ENCODE measurements at regions not wholly inside any gene's neighbourhood (a gene's known extent, or its start where the extent isn't known, plus 50 kb on each side); places are given as distances from the start of the nearest gene placed in this dataset.

DNA sequence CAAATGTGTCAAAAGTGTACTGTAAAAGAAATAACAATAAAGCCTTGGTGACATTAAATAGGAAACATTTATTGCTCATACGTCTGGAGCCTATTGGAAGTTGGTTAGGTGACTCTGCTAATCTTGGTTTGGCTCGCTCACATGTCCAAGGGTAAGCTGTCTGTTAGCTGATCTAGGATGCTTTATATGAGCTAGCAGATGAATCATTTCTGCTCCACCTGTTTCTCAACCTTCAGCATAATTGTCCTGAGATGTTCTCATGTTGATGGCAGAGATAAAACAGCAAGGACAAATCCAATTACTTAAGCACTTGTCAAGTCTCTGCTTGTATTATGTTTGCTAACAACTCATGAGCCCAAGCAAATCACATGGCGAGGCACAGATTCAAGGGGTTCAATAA, 56.0 kb upstream of the CD53 start:
- DNase-seq = no peak

- no peak for DNase-seq
Observed at GRCh38 chr1:110811529-110811928, 61.4 kb upstream of the CD53 start.

GRCh38 chr1:110800079-110800478, 72.9 kb upstream of the CD53 start:
- no peak for DNase-seq

DNA sequence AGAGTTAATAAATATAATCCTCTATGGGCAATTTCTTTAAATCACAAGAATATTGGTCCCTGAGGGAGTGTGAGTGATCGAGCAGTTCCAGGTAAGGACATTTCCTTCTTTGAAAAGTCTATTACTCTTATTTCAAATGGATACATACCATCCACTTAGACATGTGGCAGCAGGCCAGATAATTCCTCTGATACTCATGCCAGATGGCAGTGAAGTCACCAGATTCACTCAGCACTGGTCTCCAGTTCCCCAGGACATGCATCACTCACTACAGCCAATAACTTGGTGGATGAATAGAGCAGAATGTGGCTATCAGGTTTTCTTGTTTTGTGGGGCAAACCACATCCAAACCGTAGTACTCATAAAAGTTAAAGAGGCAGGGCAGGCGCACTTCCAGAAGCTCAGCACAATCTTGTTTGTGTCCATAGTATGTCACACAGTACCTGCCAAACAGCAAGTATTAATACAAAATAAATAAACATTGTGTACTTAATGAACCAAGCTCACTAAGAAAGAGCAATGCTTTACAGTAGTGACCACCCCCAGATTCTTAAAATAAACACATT, 74.2 kb upstream of the CD53 start:
- peak; percentile 72 for DNase-seq

- DNase-seq = no peak
Observed at GRCh38 chr1:110788673-110789072, 84.3 kb upstream of the CD53 start.

- no peak for DNase-seq
Observed at GRCh38 chr1:110787328-110788071, 85.4 kb upstream of the CD53 start.

DNA sequence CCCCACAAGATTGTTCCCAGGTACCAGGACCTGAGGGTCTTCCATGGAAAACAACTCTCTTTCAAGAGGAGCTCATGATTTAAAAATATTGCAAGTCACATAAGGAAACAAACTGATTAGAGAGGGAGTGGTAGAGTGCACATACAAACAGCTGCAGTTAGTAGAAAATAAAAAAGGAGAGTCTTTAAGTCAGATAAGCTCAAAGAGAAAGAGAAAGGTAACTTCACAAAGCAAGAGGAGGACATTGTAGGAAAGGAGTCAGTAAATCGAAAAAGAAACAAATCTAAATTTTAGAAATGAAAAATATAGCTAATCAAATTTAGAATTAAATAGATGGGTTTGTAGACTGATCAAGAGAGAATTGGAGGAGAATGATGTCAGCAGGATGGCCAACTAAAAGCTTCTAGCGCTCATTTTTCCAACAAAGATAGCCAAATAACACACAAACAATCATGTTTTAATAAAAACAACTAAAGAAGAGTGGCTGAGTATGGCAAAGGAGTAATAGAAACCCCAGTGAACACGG, 86.1 kb upstream of the CD53 start:
- no peak for DNase-seq

GRCh38 chr1:110785612-110786011, 87.3 kb upstream of the CD53 start:
- DNase-seq = no peak

GRCh38 chr1:110785055-110785454, 87.9 kb upstream of the CD53 start:
- DNase-seq = no peak

DNA sequence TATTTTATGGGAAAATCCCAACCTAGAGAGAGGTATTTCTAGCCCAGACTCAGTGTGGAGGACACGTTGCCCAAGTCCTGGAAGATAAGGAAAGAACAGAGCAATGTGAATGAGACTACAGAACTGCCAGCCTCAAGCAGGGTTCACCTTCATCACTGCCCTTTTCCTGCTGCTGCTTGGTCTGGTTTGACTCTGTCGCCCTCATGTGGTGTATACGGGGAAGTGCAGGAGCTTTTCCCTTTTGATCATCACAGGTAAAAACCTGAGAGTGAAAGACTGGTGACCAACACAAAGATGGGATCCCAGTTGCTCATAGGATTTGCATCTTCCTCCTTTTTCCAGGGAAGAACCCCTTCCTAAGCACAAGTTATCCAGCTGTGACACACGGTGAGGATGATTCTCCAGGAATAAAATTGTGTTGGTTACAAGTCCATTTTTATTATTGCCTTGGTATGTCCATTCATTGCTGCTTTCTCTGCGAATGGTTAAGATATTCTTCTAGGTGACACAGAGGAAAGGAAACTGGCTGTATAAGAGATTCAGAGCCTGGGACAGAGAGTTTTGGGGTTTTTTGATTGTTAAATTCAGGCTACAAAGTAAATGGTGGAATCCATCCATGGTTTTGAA, 89.5 kb upstream of the CD53 start:
- peak; percentile 82 for DNase-seq

DNA sequence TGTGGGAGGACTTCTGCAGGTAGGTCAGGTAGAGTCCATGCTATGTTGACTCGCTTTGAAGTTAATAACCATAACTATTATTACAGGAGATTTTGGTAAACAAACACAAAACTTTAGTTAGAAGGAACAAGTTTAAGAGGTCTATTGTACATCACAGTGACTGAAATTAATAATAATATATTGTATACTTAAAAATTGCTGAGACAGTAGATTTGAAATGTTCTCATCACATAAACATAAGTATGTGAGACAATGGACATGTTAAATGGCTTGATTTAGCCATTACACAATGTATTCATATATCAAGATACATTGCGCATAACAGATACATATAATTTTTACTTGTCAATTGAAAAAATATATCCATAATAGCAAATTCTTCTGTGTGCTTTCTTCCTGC, 91.4 kb upstream of the CD53 start:
- DNase-seq = no peak

GRCh38 chr1:110780600-110781484, 92.1 kb upstream of the CD53 start:
- peak; percentile 69 for DNase-seq

DNA sequence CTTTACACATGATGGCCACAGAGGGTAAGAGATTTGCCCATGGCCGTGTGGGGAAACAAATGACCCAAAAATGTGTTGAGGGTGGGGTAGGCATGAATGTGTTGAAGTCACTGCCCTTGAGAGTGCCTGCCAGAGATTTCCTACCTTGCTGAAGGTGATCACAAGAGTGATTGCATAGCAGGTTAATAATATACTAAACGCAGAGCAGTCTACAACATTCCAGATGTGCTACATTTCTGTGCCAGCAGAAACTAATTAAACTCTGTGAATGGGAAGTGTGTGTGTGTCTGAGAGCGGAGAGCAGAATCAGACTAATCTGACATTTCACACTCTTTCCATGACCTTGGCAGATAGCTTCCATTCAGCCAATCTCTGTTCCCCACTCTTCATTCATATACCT, 93.3 kb upstream of the CD53 start:
- DNase-seq = no peak

- no peak for DNase-seq
Observed at GRCh38 chr1:110778821-110779220, 94.1 kb upstream of the CD53 start.

GRCh38 chr1:110777228-110777627, 95.7 kb upstream of the CD53 start:
- DNase-seq = no peak

DNA sequence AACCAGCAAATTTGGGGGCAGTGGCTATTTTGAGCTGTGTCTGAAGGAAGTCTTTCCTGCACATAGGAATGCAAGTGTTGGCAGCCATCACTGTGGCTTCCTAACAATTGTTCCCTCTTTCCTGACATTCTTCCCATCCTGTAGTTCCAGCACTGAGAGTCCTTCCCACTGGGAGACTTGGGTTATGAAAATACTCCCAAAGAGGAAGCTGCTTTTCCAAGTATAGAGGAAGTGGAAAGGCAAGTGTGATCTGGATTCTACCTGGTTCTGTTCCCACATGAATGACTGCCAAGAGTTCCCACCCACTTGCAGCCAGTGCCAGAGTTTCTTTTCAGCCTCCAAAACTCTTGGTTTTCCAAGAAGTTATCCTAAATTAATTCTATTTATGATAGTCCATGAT, 98.5 kb upstream of the CD53 start:
- no peak for DNase-seq

DNA sequence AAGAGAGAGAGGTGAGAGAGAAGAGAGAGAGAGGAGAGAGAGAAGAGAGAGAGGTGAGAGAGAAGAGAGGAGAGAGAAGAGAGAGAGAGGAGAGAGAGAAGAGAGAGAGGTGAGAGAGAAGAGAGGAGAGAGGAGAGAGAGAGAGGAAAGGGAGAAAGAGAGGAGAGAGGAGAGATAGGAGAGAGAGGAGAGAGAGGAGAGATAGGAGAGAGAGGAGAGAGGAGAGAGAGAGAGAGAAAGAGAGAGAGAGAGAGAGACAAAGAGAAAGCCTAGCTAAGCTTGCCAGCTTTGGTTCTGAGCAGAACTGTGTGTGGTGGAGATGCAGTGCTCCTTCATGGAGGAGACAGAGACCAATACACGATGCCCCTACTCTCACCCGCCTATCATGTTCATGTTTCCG, 99.1 kb upstream of the KCNA3 start:
- DNase-seq = no peak

- DNase-seq = no peak
Observed at GRCh38 chr1:110771245-110772022, 96.7 kb upstream of the KCNA3 start.

DNA sequence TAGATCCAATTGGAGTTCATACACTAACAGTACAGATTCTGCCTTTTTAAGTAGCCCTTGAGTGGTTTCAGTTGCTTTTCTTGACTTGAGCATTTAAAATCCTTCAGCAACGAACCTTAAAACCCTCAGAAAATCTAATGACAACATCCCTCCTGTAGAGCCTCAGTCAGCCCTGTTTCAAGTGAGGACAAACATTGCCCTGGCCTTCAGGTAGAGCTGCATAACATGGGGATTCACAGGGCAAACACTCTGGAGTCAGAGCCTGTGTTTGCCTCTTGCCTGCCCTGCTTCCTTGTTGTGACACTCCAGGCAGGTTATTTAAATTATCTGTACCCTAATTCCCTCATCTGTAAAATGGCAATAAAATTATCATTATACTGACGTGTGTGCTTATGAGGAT, 96.1 kb upstream of the KCNA3 start:
- DNase-seq = no peak

- DNase-seq = no peak
Observed at GRCh38 chr1:110768605-110769004, 93.9 kb upstream of the KCNA3 start.

GRCh38 chr1:110766336-110766647, 91.6 kb upstream of the KCNA3 start:
- no peak for DNase-seq

GRCh38 chr1:110765640-110766335, 91.0 kb upstream of the KCNA3 start:
- peak; percentile 84 for DNase-seq

Measured in NCI-H510A treated with DMSO at 0.1 percent for 48 hours (cell line).